WTC11 (cell line): ENCODE measurements at regions not wholly inside any gene's neighbourhood (a gene's known extent, or its start where the extent isn't known, plus 50 kb on each side); places are given as distances from the start of the nearest gene placed in this dataset.

Source experiments
- ATAC-seq: fragments of 200-7000 bp; cut with Tn5 transposase; 2 replicates; pipeline ENCODE4 v1.10.0; 2021; ENCODE audit warnings: mild to moderate bottlenecking, moderate library complexity
- CTCF ChIA-PET: fragments of 300-600 bp; sonication (Branson Sonifier 250); formaldehyde crosslinking; loops from one replicate; lab custom pipeline; 2021; ENCODE audit warnings: antibody characterized with exemption; lab: Charles Lee
- POLR2A ChIA-PET: fragments of 350-600 bp; sonication (Branson Sonifier 250); formaldehyde crosslinking; loops from one replicate; lab custom pipeline; 2021; ENCODE audit warnings: antibody characterized with exemption; lab: Charles Lee
- DNase-seq: peaks from one replicate; pipeline ENCODE4 v3.0.0; 2021; ENCODE audit warnings: low spot score
- H3K27ac Mint-ChIP-seq: 2 replicates; pipeline ENCODE4 v1.8.0; 2021; ENCODE audit warnings: mixed read lengths
- H3K27me3 Mint-ChIP-seq: 2 replicates; pipeline ENCODE4 v1.8.0; 2021; ENCODE audit warnings: low read depth, mild to moderate bottlenecking, moderate library complexity, mixed read lengths
- H3K36me3 Mint-ChIP-seq: 2 replicates; pipeline ENCODE4 v1.8.0; 2021; ENCODE audit warnings: mixed read lengths
- H3K4me1 Mint-ChIP-seq: 2 replicates; pipeline ENCODE4 v1.8.0; 2022; ENCODE audit warnings: mixed read lengths
- H3K4me3 Mint-ChIP-seq: 2 replicates; pipeline ENCODE4 v1.8.0; 2021; ENCODE audit warnings: mild to moderate bottlenecking, moderate library complexity, mixed read lengths
- H3K9me3 Mint-ChIP-seq: 2 replicates; pipeline ENCODE4 v1.8.0; 2021; ENCODE audit warnings: mixed read lengths
- CDX4 ChIP-seq: fragments of 250-450 bp; sonication (Bioruptor Pico); IDR thresholded peaks from 2 replicates; pipeline ENCODE4 v1.9.0; 2021; ENCODE audit warnings: moderate library complexity, mild to moderate bottlenecking, inconsistent platforms, borderline replicate concordance
- ERG ChIP-seq: fragments of 250-450 bp; sonication (Bioruptor Pico); IDR thresholded peaks from 2 replicates; pipeline ENCODE4 v1.8.0; 2021; ENCODE audit warnings: mild to moderate bottlenecking
- ETV6 ChIP-seq: sonication (generic); formaldehyde crosslinking; IDR thresholded peaks from 2 replicates; pipeline ENCODE4 v1.8.1; 2022; ENCODE audit warnings: mild to moderate bottlenecking, missing genetic modification reagents
- FOXJ3 ChIP-seq: sonication (generic); formaldehyde crosslinking; IDR thresholded peaks from 2 replicates; pipeline ENCODE4 v1.9.0; 2021; ENCODE audit warnings: missing genetic modification reagents, mild to moderate bottlenecking, borderline replicate concordance
- IRF1 ChIP-seq: sonication (generic); formaldehyde crosslinking; IDR thresholded peaks from 2 replicates; pipeline ENCODE4 v1.8.0; 2023; ENCODE audit warnings: missing genetic modification reagents
- IRF2 ChIP-seq: sonication (generic); formaldehyde crosslinking; IDR thresholded peaks from 2 replicates; pipeline ENCODE4 v1.8.0; 2022; ENCODE audit warnings: low read depth, missing genetic modification reagents, borderline replicate concordance
- JUN ChIP-seq: sonication (generic); formaldehyde crosslinking; IDR thresholded peaks from 2 replicates; pipeline ENCODE4 v1.8.0; 2023; ENCODE audit warnings: mild to moderate bottlenecking, missing genetic modification reagents
- KAT7 ChIP-seq: sonication (generic); formaldehyde crosslinking; IDR thresholded peaks from 2 replicates; pipeline ENCODE4 v1.8.1; 2023; ENCODE audit warnings: missing genetic modification reagents, mild to moderate bottlenecking, borderline replicate concordance
- PRDM15 ChIP-seq: sonication (generic); formaldehyde crosslinking; IDR thresholded peaks from 2 replicates; pipeline ENCODE4 v1.8.0; 2022; ENCODE audit warnings: missing genetic modification reagents
- RORB ChIP-seq: fragments of 250-450 bp; sonication (Bioruptor Pico); IDR thresholded peaks from 2 replicates; pipeline ENCODE4 v1.9.0; 2021; ENCODE audit warnings: mild to moderate bottlenecking
- STAT6 ChIP-seq: sonication (generic); formaldehyde crosslinking; conservative IDR thresholded peaks from 2 replicates; pipeline ENCODE4 v1.8.1; 2023; ENCODE audit warnings: mild to moderate bottlenecking, low read depth, missing genetic modification reagents, moderate library complexity
- TEAD4 ChIP-seq: sonication (generic); formaldehyde crosslinking; IDR thresholded peaks from 2 replicates; pipeline ENCODE4 v1.8.0; 2022; ENCODE audit warnings: mild to moderate bottlenecking, missing genetic modification reagents
- ZMAT4 ChIP-seq: fragments of 250-450 bp; sonication (Bioruptor Pico); IDR thresholded peaks from 2 replicates; pipeline ENCODE4 v1.9.0; 2021; ENCODE audit warnings: mild to moderate bottlenecking
- ZNF121 ChIP-seq: sonication (generic); formaldehyde crosslinking; IDR thresholded peaks from 2 replicates; pipeline ENCODE4 v1.8.0; 2023; ENCODE audit warnings: missing genetic modification reagents
- ZNF512 ChIP-seq: sonication (generic); formaldehyde crosslinking; IDR thresholded peaks from 2 replicates; pipeline ENCODE4 v1.8.1; 2022; ENCODE audit warnings: missing genetic modification reagents, borderline replicate concordance
- ZSCAN18 ChIP-seq: fragments of 250-450 bp; sonication (Bioruptor Pico); IDR thresholded peaks from 2 replicates; pipeline ENCODE4 v2.1.2; 2022; ENCODE audit warnings: mild to moderate bottlenecking, moderate library complexity

- TF ChIP-seq ZSCAN18 (CRISPR knock-in tag) = no peak
- no peak for TF ChIP-seq CDX4 (CRISPR knock-in tag)
- TF ChIP-seq FOXJ3 (CRISPR knock-in tag) = no peak
Measured at GRCh38 chr2:18788592-18788991, 199.2 kb upstream of the NT5C1B start (continued).

GRCh38 chr2:18787726-18788125, 198.4 kb upstream of the NT5C1B start:
- Mint-ChIP-seq H3K36me3 (no peaks in the 10 kb centered on the region), H3K4me1 (no peaks in the 10 kb centered on the region), H3K27ac (no peak overlapping the region)
- POLR2A ChIA-PET = no interaction called here
- ATAC-seq = peak; percentile 32; the same call in 1 of the 2 replicates
- TF ChIP-seq ERG (CRISPR knock-in tag) (no peak), ZMAT4 (CRISPR knock-in tag) (no peak), ETV6 (CRISPR knock-in tag) (no peak), IRF2 (no peak), STAT6 (CRISPR knock-in tag) (no peak), IRF1 (CRISPR knock-in tag) (no peak), ZNF121 (CRISPR knock-in tag) (no peak)
- TF ChIP-seq, all 79 proteins: peak for 0
- no peaks in the 10 kb centered on the region for H3K9me3 Mint-ChIP-seq
- CTCF ChIA-PET = no interaction called here
- H3K27me3 Mint-ChIP-seq = peaks cover 11% of the 10 kb centered on the region
- DNase-seq = no peak
- no peak overlapping the region for H3K4me3 Mint-ChIP-seq

- Mint-ChIP-seq H3K27me3 (peaks cover 42% of the 10 kb centered on the region), H3K27ac (no peak overlapping the region)
- POLR2A ChIA-PET = no interaction called here
- TF ChIP-seq TEAD4 (CRISPR knock-in tag) (no peak), ETV6 (CRISPR knock-in tag) (no peak), JUN (CRISPR knock-in tag) (no peak), ZNF512 (CRISPR knock-in tag) (no peak), RORB (CRISPR knock-in tag) (no peak), PRDM15 (no peak), KAT7 (CRISPR knock-in tag) (no peak)
Measured at GRCh38 chr2:18784245-18784644, 194.9 kb upstream of the NT5C1B start.

More at GRCh38 chr2:18784245-18784644, 194.9 kb upstream of the NT5C1B start:
- DNase-seq = no peak
- ATAC-seq = no peak
- H3K4me1 Mint-ChIP-seq = no peaks in the 10 kb centered on the region
- no peaks in the 10 kb centered on the region for H3K36me3 Mint-ChIP-seq
- H3K4me3 Mint-ChIP-seq = no peak overlapping the region
- CTCF ChIA-PET = interaction anchor here (1.7 kb wide), 1 partner anchor 263 kb away, joined by 4 read pairs; no protein-coding TSS in a partner anchor
- no peaks in the 10 kb centered on the region for H3K9me3 Mint-ChIP-seq
